ENCODE measurements at regions not wholly inside any gene's neighbourhood (a gene's known extent, or its start where the extent isn't known, plus 50 kb on each side); places are given as distances from the start of the nearest gene placed in this dataset.

GRCh38 chr11:106322106-106322505, 244.6 kb downstream of the AASDHPPT start:
- no peak overlapping the region for H3K27ac ChIP-seq
- no peak overlapping the region for H3K4me3 ChIP-seq
- H3K9me3 ChIP-seq (replicated peaks in 1 of 3): no peaks in the 10 kb centered on the region
- intact Hi-C loops (cut with DNase I): no loop called here
- no peaks in the 10 kb centered on the region for H3K36me3 ChIP-seq (replicated peaks in 1 of 2)
- no peak for TF ChIP-seq POLR2A (IDR thresholded peaks at IDR 0.05)
- no peak for TF ChIP-seq CTCF (IDR thresholded peaks at IDR 0.05)
- 67 to 91% (median 78%) methylated on average over 2 of the region's 2 CpGs for WGBS, 4 donors
- DNase-seq: no peak
- no peaks in the 10 kb centered on the region for H3K27me3 ChIP-seq
- no peaks in the 10 kb centered on the region for H3K4me1 ChIP-seq (replicated peaks in 1 of 2)

- no peak overlapping the region for H3K4me3 ChIP-seq
- no peaks in the 10 kb centered on the region for H3K4me1 ChIP-seq (replicated peaks in 1 of 2)
- no peaks in the 10 kb centered on the region for H3K36me3 ChIP-seq (replicated peaks in 1 of 2)
- WGBS, 4 donors: 55 to 67% (median 60%) methylated on average over 3 of the region's 3 CpGs
- H3K27me3 ChIP-seq: no peaks in the 10 kb centered on the region
- TF ChIP-seq POLR2A (IDR thresholded peaks at IDR 0.05): no peak
- no peak for TF ChIP-seq CTCF (IDR thresholded peaks at IDR 0.05)
- H3K27ac ChIP-seq: no peak overlapping the region
- no peaks in the 10 kb centered on the region for H3K9me3 ChIP-seq (replicated peaks in 1 of 3)
- intact Hi-C loops (cut with DNase I): no loop called here
- no peak for DNase-seq
These were observed 248.6 kb downstream of the AASDHPPT start for GRCh38 chr11:106326087-106326486.

- 82 to 91% (median 86%) methylated on average over 3 of the region's 3 CpGs for WGBS, 4 donors
These were observed 249.7 kb downstream of the AASDHPPT start for GRCh38 chr11:106327134-106327533.

GRCh38 chr11:106327637-106328036, 250.2 kb downstream of the AASDHPPT start:
- no peak overlapping the region for H3K27ac ChIP-seq
- intact Hi-C loops (cut with DNase I): no loop called here
- no peak for TF ChIP-seq POLR2A (IDR thresholded peaks at IDR 0.05)
- TF ChIP-seq CTCF (IDR thresholded peaks at IDR 0.05): no peak
- no peak overlapping the region for H3K4me3 ChIP-seq
- H3K9me3 ChIP-seq (replicated peaks in 1 of 3): no peaks in the 10 kb centered on the region
- no peaks in the 10 kb centered on the region for H3K27me3 ChIP-seq
- no peak for DNase-seq
- H3K36me3 ChIP-seq (replicated peaks in 1 of 2): no peaks in the 10 kb centered on the region
- H3K4me1 ChIP-seq (replicated peaks in 1 of 2): no peaks in the 10 kb centered on the region

More at GRCh38 chr11:106327134-106327533, 249.7 kb downstream of the AASDHPPT start:
- Histone ChIP-seq H3K9me3 (replicated peaks in 1 of 3) (no peaks in the 10 kb centered on the region), H3K4me3 (no peak overlapping the region), H3K4me1 (replicated peaks in 1 of 2) (no peaks in the 10 kb centered on the region), H3K27me3 (no peaks in the 10 kb centered on the region), H3K27ac (no peak overlapping the region), H3K36me3 (replicated peaks in 1 of 2) (no peaks in the 10 kb centered on the region)
- DNase-seq: no peak
- intact Hi-C loops (cut with DNase I): no loop called here
- TF ChIP-seq POLR2A (IDR thresholded peaks at IDR 0.05): no peak
- TF ChIP-seq CTCF (IDR thresholded peaks at IDR 0.05): no peak

All from adrenal gland (tissue), 9 donors.